Endothelial cell of umbilical vein (primary cell): ENCODE measurements at regions not wholly inside any gene's neighbourhood (a gene's known extent, or its start where the extent isn't known, plus 50 kb on each side); places are given as distances from the start of the nearest gene placed in this dataset.

ENCODE experiments used
- BruUV-seq: library from RNA; stranded (reverse); fragments of 400-500 nt; replicated peaks from 2 replicates; lab custom pipeline; 2021; lab: Mats Ljungman, UMichigan
- CTCF ChIA-PET: fragments of 300-600, 350-600 bp; sonication (Branson Sonifier 250); formaldehyde crosslinking; loops from one replicate; lab custom pipeline; 2021; ENCODE audit warnings: antibody characterized with exemption, inconsistent platforms; lab: Charles Lee
- POLR2A ChIA-PET: fragments of 300-600, 350-600 bp; sonication (Branson Sonifier 250); formaldehyde crosslinking; loops from one replicate; lab custom pipeline; 2021; ENCODE audit warnings: antibody characterized with exemption, inconsistent platforms; lab: Charles Lee
- DNase-seq: peaks from one replicate; pipeline ENCODE4 v3.0.0-alpha.2; 2011; ENCODE audit warnings: low read depth, low spot score
- FAIRE-seq: peaks from 2 replicates; lab custom pipeline; 2011; peaks lifted over from hg19 to GRCh38; lab: Jason Lieb, UNC
- H2AFZ ChIP-seq: 2 replicates; pipeline ENCODE4 v1.6.0; 2012; ENCODE audit warnings: low read depth, low read length, control low read depth, inconsistent platforms
- H3K27ac ChIP-seq: 2 replicates; pipeline ENCODE4 v1.5.1; 2011; ENCODE audit warnings: low read depth, mild to moderate bottlenecking, control low read depth, low read length, moderate library complexity; ENCODE audit not compliant: insufficient read depth
- H3K27me3 ChIP-seq, 2 experiments: 2 replicates each; pipeline versions ENCODE4 v1.6.0 to v1.6.1; 2011; ENCODE audit warnings: low read length in 2 of 2, mixed read lengths in 1 of 2; ENCODE audit not compliant: control insufficient read depth in 2 of 2, insufficient read depth in 2 of 2
- H3K36me3 ChIP-seq, 2 experiments: 2 replicates in 1 of 2; 3 replicates in 1 of 2; pipeline ENCODE4 v1.5.1; 2011; ENCODE audit warnings: low read length in 2 of 2, mild to moderate bottlenecking in 1 of 2, moderate library complexity in 1 of 2; ENCODE audit not compliant: control insufficient read depth in 2 of 2, insufficient read depth in 2 of 2; ENCODE audit errors: extremely low read depth in 1 of 2
- H3K4me1 ChIP-seq: 3 replicates; pipeline ENCODE4 v1.5.1; 2011; ENCODE audit warnings: mild to moderate bottlenecking, low read length; ENCODE audit not compliant: control insufficient read depth, insufficient read depth; ENCODE audit errors: extremely low read depth
- H3K4me2 ChIP-seq: 2 replicates; pipeline ENCODE4 v1.6.1; 2011; ENCODE audit warnings: low read length, control low read depth, mixed read lengths; ENCODE audit not compliant: insufficient read depth
- H3K4me3 ChIP-seq, 3 experiments: fragments of 200-600 bp in 1 of 3; sonication (generic), shearing (Covaris generic) in 1 of 3; replicated peaks in 1 of 3; 2 replicates each; pipeline ENCODE4 v1.5.1; 2011 to 2016; ENCODE audit warnings: control low read depth in 3 of 3, low read length in 3 of 3, mild to moderate bottlenecking in 2 of 3, inconsistent platforms in 1 of 3, low read depth in 1 of 3, moderate library complexity in 1 of 3; ENCODE audit not compliant: insufficient read depth in 1 of 3
- H3K79me2 ChIP-seq: 2 replicates; pipeline ENCODE4 v1.6.0; 2012; ENCODE audit warnings: low read length, inconsistent platforms; ENCODE audit not compliant: control insufficient read depth, insufficient read depth
- H3K9ac ChIP-seq: replicated peaks from 2 replicates; pipeline ENCODE3; 2011; ENCODE audit warnings: low read length, control low read depth; ENCODE audit not compliant: insufficient read depth; ENCODE audit errors: extremely low read depth
- H3K9me1 ChIP-seq: replicated peaks from 3 replicates; pipeline ENCODE4 v1.6.0; 2011; ENCODE audit warnings: mild to moderate bottlenecking, low read length; ENCODE audit not compliant: control insufficient read depth, insufficient read depth; ENCODE audit errors: extremely low read depth
- H3K9me3 ChIP-seq: replicated peaks from 2 replicates; pipeline ENCODE4 v1.5.1; 2012; ENCODE audit warnings: low read length, inconsistent platforms; ENCODE audit not compliant: control insufficient read depth, insufficient read depth
- H4K20me1 ChIP-seq: replicated peaks from 2 replicates; pipeline ENCODE3; 2011; ENCODE audit warnings: mild to moderate bottlenecking, low read length; ENCODE audit not compliant: control insufficient read depth, insufficient read depth; ENCODE audit errors: extremely low read depth
- EZH2 ChIP-seq: IDR thresholded peaks from 2 replicates; pipeline ENCODE4 v1.6.1; 2012; ENCODE audit warnings: borderline replicate concordance, low read depth, mild to moderate bottlenecking, moderate library complexity, low read length, inconsistent platforms; ENCODE audit not compliant: severe bottlenecking
- FOS ChIP-seq: IDR thresholded peaks from 2 replicates; pipeline ENCODE4 v1.6.1; 2011; ENCODE audit warnings: mild to moderate bottlenecking, low read length, moderate library complexity, borderline replicate concordance; ENCODE audit not compliant: insufficient read depth
- GATA2 ChIP-seq: IDR thresholded peaks from 2 replicates; pipeline ENCODE4 v1.7.0; 2011; ENCODE audit warnings: low read depth, mild to moderate bottlenecking, moderate library complexity, mixed read lengths, low read length; ENCODE audit not compliant: insufficient read length, insufficient read depth
- JUN ChIP-seq: IDR thresholded peaks from 2 replicates; pipeline ENCODE4 v1.6.1; 2011; ENCODE audit warnings: borderline replicate concordance, low read depth; ENCODE audit not compliant: insufficient read length, insufficient read depth
- MYC ChIP-seq: IDR thresholded peaks from one replicate; pipeline ENCODE4 v1.6.1; 2011; ENCODE audit warnings: mild to moderate bottlenecking, low read depth, low read length
- POLR2A ChIP-seq: IDR thresholded peaks from 2 replicates; pipeline ENCODE4 v1.6.1; 2012; ENCODE audit warnings: low read depth, mild to moderate bottlenecking, control low read depth, low read length
- POLR2AphosphoS5 ChIP-seq: IDR thresholded peaks from 2 replicates; pipeline ENCODE4 v1.6.1; 2012; ENCODE audit warnings: low read depth, mild to moderate bottlenecking, control low read depth, low read length, moderate library complexity; ENCODE audit not compliant: insufficient read depth
- dilution Hi-C: fragments of 300-500 bp; cut with MboI; formaldehyde crosslinking; loops from one replicate; pipeline ENCODE4 v1.15.0; 2019; ENCODE audit warnings: low sequenced_read_pairs; ENCODE audit not compliant: extremely low pct_ligation_motif_present
- intact Hi-C: fragments of 100-400 bp; cut with micrococcal nuclease; formaldehyde crosslinking; loops from one replicate; pipeline ENCODE4 v1.10.0; 2022
- TF ChIP-seq, protein P1 (sequence below): IDR thresholded peaks from 2 replicates; pipeline ENCODE4 v1.6.1; 2011; ENCODE audit not compliant: insufficient read depth, insufficient read length
- TF ChIP-seq, protein P2 (sequence below), 2 donors: IDR thresholded peaks; 1 replicate in 1 of 2; 2 replicates in 1 of 2; pipeline ENCODE4 v1.5.1; 2011; ENCODE audit warnings: low read length in 2 of 2, mild to moderate bottlenecking in 2 of 2, moderate library complexity in 2 of 2, control low read depth in 1 of 2, inconsistent platforms in 1 of 2, low read depth in 1 of 2; ENCODE audit not compliant: insufficient read depth in 1 of 2; ENCODE audit errors: extremely low read depth in 1 of 2

DNA sequence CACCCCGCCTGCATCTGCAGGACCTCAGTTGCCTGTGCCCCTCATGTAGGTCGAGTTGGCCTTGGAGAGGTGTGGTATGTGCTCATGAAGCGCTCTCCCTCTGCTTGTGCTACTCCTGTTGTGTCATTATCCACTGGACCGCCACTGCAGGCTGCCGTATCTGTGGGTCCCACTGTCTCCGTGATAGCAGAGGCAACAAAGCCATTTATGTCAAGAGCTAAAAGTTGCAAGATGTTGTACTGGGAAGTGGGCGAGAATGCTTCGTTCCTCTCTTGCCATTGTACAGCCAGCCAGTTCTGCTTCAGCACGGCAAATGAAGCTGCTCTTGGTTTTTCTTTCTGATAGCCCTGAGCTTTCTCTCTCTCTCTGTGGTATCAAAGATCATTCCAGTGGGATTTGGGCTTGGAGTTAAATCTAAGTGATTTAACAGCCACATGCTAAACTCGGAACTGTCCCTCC, 89.0 kb downstream of the TMEM212 start:
- ChIA-PET CTCF (no interaction called here), POLR2A (no interaction called here)
- no peaks in the 10 kb centered on the region for H3K4me1 ChIP-seq
- H3K79me2 ChIP-seq: no peaks in the 10 kb centered on the region
- intact Hi-C loops: no loop called here
- no peaks in the 10 kb centered on the region for H3K9me1 ChIP-seq
- BruUV-seq: no TSS peak
- TF ChIP-seq POLR2A (no peak), EZH2 (no peak), JUN (no peak), POLR2AphosphoS5 (no peak), GATA2 (no peak), MYC (no peak), FOS (no peak)
- TF ChIP-seq, protein P1, sequence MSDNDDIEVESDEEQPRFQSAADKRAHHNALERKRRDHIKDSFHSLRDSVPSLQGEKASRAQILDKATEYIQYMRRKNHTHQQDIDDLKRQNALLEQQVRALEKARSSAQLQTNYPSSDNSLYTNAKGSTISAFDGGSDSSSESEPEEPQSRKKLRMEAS: no peak
- TF ChIP-seq, protein P2, sequence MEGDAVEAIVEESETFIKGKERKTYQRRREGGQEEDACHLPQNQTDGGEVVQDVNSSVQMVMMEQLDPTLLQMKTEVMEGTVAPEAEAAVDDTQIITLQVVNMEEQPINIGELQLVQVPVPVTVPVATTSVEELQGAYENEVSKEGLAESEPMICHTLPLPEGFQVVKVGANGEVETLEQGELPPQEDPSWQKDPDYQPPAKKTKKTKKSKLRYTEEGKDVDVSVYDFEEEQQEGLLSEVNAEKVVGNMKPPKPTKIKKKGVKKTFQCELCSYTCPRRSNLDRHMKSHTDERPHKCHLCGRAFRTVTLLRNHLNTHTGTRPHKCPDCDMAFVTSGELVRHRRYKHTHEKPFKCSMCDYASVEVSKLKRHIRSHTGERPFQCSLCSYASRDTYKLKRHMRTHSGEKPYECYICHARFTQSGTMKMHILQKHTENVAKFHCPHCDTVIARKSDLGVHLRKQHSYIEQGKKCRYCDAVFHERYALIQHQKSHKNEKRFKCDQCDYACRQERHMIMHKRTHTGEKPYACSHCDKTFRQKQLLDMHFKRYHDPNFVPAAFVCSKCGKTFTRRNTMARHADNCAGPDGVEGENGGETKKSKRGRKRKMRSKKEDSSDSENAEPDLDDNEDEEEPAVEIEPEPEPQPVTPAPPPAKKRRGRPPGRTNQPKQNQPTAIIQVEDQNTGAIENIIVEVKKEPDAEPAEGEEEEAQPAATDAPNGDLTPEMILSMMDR (IDR thresholded peaks at IDR 0.05; ENCODE audit: extremely low read depth in 1 of 2, insufficient read depth in 1 of 2, low read depth in 1 of 2, low read length in 2 of 2): no peak
- FAIRE-seq (no peak), DNase-seq (no peak)
- dilution Hi-C loops: no loop called here
- H3K4me3 ChIP-seq: no peak overlapping the region
- H2AFZ ChIP-seq: no peak overlapping the region
- H3K27ac ChIP-seq: no peak overlapping the region
- H3K27me3 ChIP-seq: no peaks in the 10 kb centered on the region
- H3K9me3 ChIP-seq: no peaks in the 10 kb centered on the region
- H3K4me2 ChIP-seq: no peak overlapping the region
- H4K20me1 ChIP-seq: no peaks in the 10 kb centered on the region
- H3K9ac ChIP-seq: no peak overlapping the region
- no peaks in the 10 kb centered on the region for H3K36me3 ChIP-seq
